GM10248 (cell line): ENCODE measurements at regions not wholly inside any gene's neighbourhood (a gene's known extent, or its start where the extent isn't known, plus 50 kb on each side); places are given as distances from the start of the nearest gene placed in this dataset.

Experiments
- CTCF ChIA-PET: fragments of 300-600 bp; sonication (Branson Sonifier 250); formaldehyde crosslinking; extraction: SDS; loops from one replicate; lab custom pipeline; 2021; ENCODE audit warnings: antibody characterized with exemption; lab: Yijun Ruan, JAX
- POLR2A ChIA-PET: fragments of 350-650 bp; sonication (Branson Sonifier 250); formaldehyde crosslinking; extraction: SDS; loops from one replicate; lab custom pipeline; 2020; ENCODE audit warnings: antibody characterized with exemption; lab: Yijun Ruan, JAX
- DNase-seq: peaks from one replicate; pipeline ENCODE4 v3.0.0; 2012; ENCODE audit errors: extremely low spot score
- TF ChIP-seq, protein P1 (sequence below): IDR thresholded peaks from 2 replicates; pipeline ENCODE4 v1.5.1; 2012; ENCODE audit warnings: mild to moderate bottlenecking, low read depth; ENCODE audit errors: extremely low read depth, missing control alignments, control extremely low read depth

DNA sequence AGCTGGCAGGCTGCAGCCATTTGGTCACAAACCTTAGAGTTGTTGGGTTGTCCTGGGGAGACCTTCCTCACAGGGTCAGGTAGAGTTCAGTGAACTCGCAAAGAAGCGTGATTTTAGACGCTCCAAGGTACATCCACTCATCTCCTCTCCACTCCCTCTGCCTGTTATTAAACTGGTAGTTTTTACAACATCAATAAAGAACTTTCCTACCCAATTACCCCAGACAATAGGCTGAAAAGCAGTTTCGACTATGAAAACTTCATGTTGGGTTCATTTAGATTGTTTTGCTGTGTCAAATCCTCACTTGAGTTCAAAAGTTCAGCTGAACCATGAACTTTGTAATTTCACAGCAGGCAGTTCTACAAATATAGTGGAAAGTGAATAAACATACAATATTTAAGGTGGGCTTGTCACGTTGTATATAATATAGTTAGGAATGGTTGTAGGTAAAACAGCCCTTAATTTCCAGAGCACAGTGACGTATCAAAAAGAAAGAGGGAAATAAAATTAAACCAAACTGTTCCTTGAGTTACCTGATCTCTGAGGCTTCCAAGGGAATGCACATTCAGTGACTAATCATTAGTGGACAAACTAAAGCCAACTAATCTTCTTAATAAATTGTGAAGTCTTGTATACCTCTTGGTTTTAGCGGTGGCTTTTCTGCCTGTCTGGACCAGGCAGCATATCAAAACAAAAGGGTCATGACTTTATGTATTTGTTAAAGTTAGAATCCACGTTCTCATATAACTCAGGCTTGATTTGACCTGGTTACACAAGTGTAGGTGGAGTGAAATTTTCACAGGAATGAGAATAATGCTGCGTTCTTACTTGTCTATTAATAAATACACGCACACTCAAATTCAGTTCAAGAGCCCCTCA lies 100.5 kb downstream of the CYP26A1 start:
- CTCF ChIA-PET = no interaction called here
- POLR2A ChIA-PET = no interaction called here
- TF ChIP-seq, protein P1, sequence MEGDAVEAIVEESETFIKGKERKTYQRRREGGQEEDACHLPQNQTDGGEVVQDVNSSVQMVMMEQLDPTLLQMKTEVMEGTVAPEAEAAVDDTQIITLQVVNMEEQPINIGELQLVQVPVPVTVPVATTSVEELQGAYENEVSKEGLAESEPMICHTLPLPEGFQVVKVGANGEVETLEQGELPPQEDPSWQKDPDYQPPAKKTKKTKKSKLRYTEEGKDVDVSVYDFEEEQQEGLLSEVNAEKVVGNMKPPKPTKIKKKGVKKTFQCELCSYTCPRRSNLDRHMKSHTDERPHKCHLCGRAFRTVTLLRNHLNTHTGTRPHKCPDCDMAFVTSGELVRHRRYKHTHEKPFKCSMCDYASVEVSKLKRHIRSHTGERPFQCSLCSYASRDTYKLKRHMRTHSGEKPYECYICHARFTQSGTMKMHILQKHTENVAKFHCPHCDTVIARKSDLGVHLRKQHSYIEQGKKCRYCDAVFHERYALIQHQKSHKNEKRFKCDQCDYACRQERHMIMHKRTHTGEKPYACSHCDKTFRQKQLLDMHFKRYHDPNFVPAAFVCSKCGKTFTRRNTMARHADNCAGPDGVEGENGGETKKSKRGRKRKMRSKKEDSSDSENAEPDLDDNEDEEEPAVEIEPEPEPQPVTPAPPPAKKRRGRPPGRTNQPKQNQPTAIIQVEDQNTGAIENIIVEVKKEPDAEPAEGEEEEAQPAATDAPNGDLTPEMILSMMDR = no peak

DNA sequence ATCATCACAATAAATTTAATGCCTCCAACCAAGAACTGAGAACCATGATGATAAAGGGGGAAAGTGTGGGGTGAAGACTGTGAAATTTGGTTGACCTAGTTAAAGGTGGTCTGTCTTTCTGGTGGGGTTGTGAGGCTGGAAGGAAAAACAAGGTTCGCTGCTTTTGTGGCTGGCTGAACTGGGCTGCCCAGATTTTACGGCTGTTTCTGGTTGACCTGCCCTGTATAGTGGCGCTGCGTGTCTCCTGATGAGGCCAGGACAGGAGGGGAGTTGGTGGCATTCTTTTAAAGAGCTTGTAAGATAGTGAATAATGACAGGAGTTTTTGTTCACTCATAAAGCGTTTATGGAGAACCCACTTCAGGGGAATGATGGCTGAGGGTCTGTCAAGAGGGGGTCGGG lies 101.8 kb downstream of the CYP26A1 start:
- TF ChIP-seq, protein P1 = no peak
- DNase-seq = no peak
- CTCF ChIA-PET = interaction anchor here (0.7 to 1.1 kb wide), 2 partner anchors 9 to 41 kb away, joined by 3 read pairs; no protein-coding TSS in a partner anchor
- POLR2A ChIA-PET = no interaction called here

More for the DNA sequence above, 100.5 kb downstream of the CYP26A1 start:
- DNase-seq = no peak

DNA sequence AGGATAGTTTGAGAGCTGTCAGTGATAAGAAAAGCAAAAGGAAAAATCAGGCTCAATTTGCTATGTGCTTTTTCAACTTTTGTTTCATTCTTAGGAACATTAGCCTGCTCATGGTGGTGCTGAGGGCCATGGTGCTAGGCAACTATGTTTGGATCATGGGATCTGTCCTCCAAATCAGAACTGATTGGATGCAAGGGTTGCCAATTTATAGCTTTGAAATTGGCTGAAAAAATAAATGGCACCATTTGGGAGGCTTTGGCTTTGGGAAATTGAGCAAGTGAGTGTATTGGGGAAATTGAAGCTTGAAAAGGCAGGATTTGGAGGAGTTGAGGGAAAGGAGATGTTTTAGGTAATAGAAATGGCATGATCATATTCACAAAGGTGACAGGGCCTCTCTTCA lies 103.8 kb downstream of the CYP26A1 start:
- ChIA-PET CTCF (interaction anchor here (0.7 to 0.8 kb wide), 2 partner anchors 15 to 20 kb away, joined by 3 read pairs; no protein-coding TSS in a partner anchor), POLR2A (no interaction called here)
- no peak for DNase-seq
- TF ChIP-seq, protein P1 = no peak

DNA sequence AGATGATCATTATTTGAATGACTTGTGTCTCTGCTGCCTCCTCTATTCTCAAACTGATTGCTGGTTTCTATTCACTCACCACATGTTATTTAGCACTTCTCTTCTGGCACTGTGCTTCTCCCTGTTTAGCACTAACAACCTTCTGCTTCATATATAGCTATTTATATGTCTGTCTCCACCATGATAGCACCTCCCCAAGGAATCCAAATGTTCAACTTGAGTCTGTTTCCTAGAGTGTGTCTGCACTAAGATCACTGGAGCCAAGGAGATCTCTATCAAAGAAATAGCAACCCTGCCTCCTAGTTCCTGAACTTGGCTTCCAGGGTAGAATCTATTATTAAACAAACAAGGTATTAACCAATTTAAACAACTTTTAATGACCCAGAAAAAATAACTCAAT lies 104.5 kb downstream of the CYP26A1 start:
- TF ChIP-seq, protein P1 = no peak
- CTCF ChIA-PET = interaction anchor here (1.0 kb wide), 1 partner anchor 12 kb away, joined by 3 read pairs; no protein-coding TSS in a partner anchor
- POLR2A ChIA-PET = no interaction called here
- no peak for DNase-seq

DNA sequence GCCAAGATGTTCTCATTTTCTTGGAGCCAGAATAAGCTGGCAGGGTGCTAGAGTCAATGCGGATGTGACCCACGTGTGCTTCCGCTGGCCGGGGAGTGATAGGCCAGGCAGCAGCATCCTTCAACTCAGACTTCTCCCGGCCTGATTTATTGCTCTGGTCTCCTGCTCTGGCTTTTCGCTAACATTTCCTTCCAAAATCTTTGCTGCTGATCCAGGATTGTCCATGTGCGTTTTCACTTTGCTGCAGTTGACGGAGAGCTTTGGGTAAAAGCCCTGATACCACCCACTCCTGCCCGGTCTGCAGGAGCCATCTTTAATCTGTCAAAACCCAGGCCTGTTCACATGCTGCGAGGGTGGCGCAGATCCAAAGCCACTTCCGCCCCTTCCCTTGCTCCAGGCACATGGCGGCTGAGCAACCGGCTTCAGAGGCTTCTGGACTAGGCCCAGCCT lies 106.8 kb downstream of the CYP26A1 start:
- POLR2A ChIA-PET = no interaction called here
- CTCF ChIA-PET = no interaction called here
- TF ChIP-seq, protein P1 = no peak
- no peak for DNase-seq

DNA sequence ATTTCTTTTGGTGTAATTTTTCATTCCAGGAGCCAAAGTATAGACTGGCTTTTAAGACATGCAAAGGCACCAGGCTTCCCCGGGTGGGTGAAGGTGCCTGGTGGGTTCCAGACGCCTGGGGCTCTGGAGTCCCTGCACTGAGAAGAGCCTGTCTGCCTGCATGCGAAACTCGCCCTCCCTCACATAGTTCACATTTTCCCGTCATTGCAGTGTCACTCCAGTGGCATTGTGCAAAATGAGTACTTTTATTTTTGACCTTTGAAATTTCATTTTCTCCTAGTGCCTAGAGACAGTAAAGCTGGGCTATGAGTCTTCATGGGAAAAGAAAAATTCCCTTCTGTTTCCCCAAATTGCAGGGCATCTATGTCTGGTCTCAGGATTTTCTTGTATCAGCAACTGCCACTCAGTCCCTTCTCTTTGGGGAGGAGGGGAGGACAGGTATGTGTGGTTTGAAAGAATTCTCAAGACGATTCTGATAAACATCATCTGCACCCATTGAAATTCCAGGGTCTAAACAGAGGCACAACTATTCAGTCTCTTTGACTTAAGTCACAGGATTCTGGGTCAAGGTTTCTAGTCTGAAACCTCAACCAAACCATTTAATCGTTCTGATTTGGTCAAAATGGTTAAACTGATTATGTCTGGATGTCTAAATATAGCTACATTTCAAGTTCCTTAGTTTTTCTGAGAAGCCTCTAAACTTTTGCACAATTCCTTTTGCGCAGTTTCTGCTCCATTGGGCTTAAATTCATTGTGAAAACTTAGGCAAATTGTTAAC lies 107.8 kb downstream of the CYP26A1 start:
- TF ChIP-seq, protein P1 = no peak
- no peak for DNase-seq
- ChIA-PET CTCF (no interaction called here), POLR2A (no interaction called here)
